AG04449 (cell line): ENCODE measurements at regions not wholly inside any gene's neighbourhood (a gene's known extent, or its start where the extent isn't known, plus 50 kb on each side); places are given as distances from the start of the nearest gene placed in this dataset.

Source experiments
- CTCF ChIA-PET: fragments of 350-600 bp; formaldehyde crosslinking; extraction: SDS; loops from one replicate; lab custom pipeline; 2021; ENCODE audit warnings: antibody characterized with exemption; lab: Yijun Ruan, JAX
- POLR2A ChIA-PET: fragments of 400-600, 350-600 bp; formaldehyde crosslinking; extraction: SDS; loops from one replicate; lab custom pipeline; 2020; ENCODE audit warnings: antibody characterized with exemption, inconsistent platforms; lab: Yijun Ruan, JAX
- DNase-seq: peaks from one replicate; pipeline ENCODE4 v3.0.0-alpha.2; 2010; ENCODE audit warnings: low read depth, low spot score
- H3K4me3 ChIP-seq: 2 replicates; pipeline ENCODE4 v1.5.1; 2011; ENCODE audit warnings: low read depth, mild to moderate bottlenecking, control low read depth, low read length
- TF ChIP-seq, protein P1 (sequence below): IDR thresholded peaks from one replicate; pipeline ENCODE4 v1.5.1; 2011; ENCODE audit warnings: mild to moderate bottlenecking, moderate library complexity, low read length, control low read depth, inconsistent platforms; ENCODE audit not compliant: insufficient read depth; ENCODE audit errors: missing control alignments

DNA sequence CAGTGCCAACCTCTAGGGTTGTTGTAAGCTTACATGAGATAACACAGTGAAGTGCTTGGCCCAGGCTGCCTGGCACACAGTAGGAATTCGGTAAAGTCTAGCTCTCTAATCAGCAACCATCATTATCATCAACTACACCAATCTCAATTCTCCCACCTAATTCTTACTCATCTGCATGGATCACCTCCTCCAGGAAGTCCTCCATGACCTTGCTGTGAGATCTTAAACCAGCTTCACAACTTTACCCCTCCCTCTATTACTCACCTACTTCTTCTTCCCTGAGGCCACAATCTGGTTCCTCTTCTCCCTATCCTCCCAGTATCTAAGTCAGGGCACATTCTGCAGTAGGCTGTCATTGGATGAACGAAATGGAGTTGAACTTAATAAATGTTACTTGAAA lies 67.3 kb downstream of the GSC start:
- no peak overlapping the region for H3K4me3 ChIP-seq
- no peak for DNase-seq
- CTCF ChIA-PET, result interaction anchor here (0.6 to 1.5 kb wide), 3 partner anchors 11 to 725 kb away, joined by 3 read pairs; no protein-coding TSS in a partner anchor
- POLR2A ChIA-PET, result no interaction called here
- TF ChIP-seq, protein P1, sequence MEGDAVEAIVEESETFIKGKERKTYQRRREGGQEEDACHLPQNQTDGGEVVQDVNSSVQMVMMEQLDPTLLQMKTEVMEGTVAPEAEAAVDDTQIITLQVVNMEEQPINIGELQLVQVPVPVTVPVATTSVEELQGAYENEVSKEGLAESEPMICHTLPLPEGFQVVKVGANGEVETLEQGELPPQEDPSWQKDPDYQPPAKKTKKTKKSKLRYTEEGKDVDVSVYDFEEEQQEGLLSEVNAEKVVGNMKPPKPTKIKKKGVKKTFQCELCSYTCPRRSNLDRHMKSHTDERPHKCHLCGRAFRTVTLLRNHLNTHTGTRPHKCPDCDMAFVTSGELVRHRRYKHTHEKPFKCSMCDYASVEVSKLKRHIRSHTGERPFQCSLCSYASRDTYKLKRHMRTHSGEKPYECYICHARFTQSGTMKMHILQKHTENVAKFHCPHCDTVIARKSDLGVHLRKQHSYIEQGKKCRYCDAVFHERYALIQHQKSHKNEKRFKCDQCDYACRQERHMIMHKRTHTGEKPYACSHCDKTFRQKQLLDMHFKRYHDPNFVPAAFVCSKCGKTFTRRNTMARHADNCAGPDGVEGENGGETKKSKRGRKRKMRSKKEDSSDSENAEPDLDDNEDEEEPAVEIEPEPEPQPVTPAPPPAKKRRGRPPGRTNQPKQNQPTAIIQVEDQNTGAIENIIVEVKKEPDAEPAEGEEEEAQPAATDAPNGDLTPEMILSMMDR, result no peak

DNA sequence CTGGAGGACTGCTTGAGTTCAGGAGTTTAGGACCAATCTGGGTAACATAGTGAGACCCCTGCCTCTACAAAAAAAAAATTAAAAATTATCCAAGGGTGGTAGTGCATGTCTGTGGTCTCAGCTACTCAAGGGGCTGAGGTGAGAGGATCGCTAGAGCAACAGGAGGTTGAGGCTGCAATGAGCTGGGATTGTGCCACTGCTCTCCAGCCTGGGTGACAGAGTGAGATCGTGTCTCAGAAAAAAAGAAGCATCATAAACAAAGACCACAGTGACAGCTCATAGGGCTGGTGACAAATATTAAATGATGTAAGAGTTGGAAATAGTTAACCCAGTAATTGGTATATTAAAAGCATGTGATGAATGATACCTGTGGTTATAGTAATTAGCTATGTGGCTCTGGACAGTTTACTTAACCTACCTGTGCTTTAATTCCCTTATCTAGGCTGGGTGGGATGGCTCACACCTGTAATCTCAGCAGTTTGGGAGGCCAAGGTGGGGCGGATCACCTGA lies 68.0 kb downstream of the GSC start:
- DNase-seq, result no peak
- TF ChIP-seq, protein P1, result no peak
- ChIA-PET CTCF (interaction anchor here (0.6 to 1.5 kb wide), 4 partner anchors 8 to 726 kb away, joined by 3 read pairs; no protein-coding TSS in a partner anchor), POLR2A (no interaction called here)
- no peak overlapping the region for H3K4me3 ChIP-seq

DNA sequence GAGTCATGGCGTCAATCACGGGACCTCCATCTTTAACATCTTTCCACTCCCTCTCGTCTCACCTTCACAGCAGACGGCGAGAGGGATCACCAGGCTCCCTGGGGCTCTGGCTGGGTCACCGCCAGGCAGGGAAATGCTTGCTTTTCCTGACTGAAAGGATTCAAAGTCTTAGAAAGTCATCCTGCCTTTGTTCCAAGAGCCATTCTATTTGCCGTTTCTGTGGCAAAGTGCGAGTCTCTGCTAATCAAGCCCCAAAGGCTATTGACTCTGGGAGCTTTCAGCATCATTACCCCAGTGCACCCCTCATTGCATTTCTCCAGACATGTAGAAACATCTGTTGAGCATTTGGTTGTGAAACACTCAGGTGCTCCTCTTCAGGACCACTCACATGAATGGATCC lies 69.6 kb downstream of the GSC start:
- CTCF ChIA-PET, result no interaction called here
- DNase-seq, result no peak
- TF ChIP-seq, protein P1, result no peak
- no peak overlapping the region for H3K4me3 ChIP-seq
- POLR2A ChIA-PET, result no interaction called here

DNA sequence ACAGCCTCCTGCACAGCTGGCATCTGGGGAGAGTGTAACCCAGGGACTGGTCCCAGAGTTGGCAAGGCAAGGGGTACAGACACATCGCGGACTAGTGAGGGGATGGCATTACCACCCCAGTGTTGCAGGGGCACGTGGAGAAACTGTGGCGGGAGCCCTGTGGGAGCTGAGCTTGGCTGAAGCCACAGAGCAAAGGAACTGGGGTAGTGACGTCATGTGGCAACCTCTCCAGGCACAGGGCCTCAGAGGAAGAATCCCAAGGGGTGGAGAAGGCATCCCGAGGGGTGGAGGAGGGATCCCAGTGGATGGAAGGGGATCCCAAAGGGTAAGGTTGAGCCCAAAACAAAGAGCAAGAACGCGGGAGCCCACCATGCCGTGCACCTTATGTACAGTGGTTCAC lies 70.1 kb downstream of the GSC start:
- TF ChIP-seq, protein P1, result no peak
- H3K4me3 ChIP-seq, result no peak overlapping the region
- POLR2A ChIA-PET, result no interaction called here
- CTCF ChIA-PET, result interaction anchor here (2.2 kb wide), 1 partner anchor 10 kb away, joined by 18 read pairs; no protein-coding TSS in a partner anchor
- DNase-seq, result no peak

DNA sequence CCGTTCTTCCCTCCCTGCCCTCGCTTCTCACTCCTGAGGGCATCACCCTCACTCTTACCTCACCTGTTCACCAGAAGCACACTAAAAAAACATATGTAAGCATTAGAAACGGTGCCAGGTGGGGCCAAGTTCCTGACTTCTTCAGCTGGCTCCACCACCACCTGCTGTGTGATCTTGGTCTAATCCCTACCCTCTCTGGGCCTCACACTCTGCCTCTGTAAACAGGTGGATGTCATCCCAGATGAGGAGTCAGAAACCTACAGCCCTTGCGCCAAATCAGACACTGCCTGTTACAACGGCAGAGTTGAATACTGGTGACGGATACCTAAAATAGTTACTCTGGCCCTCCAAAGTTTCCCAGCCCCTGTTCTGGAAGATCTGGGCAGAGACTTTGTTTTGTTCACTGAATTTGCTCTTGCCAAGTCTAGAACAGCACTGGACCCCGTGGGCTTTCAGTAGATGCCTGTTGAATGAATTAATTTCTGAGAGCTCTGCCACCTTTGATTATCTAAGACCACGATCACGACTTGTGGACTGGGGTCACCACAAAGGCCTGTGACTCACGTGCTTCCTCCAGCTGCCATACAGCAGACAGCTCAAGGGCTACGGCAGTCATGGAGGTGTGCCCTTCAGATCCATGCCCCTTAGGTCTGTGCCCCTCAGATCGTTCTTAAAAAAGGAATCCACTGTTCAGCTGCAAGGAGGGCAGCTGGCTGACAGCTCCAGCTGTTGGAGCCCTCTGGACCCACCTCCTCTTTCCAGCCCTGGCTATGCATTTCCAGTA lies 71.9 kb downstream of the GSC start:
- ChIA-PET POLR2A (no interaction called here), CTCF (interaction anchor here (0.7 to 2.2 kb wide), 3 partner anchors 8 to 11 kb away, joined by 3 to 18 read pairs (median 3); no protein-coding TSS in a partner anchor)
- TF ChIP-seq, protein P1, result no peak

DNA sequence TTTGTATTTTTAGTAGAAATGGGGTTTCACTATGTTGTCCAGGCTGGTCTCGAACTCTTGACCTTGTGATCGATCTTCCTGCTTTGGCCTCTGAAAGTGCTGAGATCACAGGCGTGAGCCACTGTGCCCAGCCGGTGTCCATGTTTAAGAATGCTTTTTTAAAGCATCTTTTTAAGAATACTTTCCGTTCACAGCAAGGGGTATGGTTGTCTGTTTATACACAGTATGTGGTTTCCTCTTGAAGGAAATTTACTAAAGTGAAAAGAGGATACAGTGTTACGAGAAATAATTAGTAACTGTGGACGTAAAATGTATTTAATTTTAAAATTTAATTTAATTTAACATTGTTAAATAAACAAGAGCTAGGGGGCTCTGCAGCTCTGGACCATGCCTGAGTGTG lies 73.4 kb downstream of the GSC start:
- ChIA-PET CTCF (no interaction called here), POLR2A (no interaction called here)
- no peak for DNase-seq
- H3K4me3 ChIP-seq, result no peak overlapping the region
- TF ChIP-seq, protein P1, result no peak

More for the DNA sequence above, 71.9 kb downstream of the GSC start:
- no peak for DNase-seq
- no peak overlapping the region for H3K4me3 ChIP-seq
